GM19193 (cell line): ENCODE measurements at regions not wholly inside any gene's neighbourhood (a gene's known extent, or its start where the extent isn't known, plus 50 kb on each side); places are given as distances from the start of the nearest gene placed in this dataset.

Experiments
- POLR2A ChIP-seq: IDR thresholded peaks from 4 replicates; pipeline ENCODE4 v1.6.1; 2011; ENCODE audit not compliant: insufficient read depth, insufficient read length; ENCODE audit errors: extremely low read depth

GRCh38 chr19:28422791-28423650 lies 789.9 kb downstream of the UQCRFS1 start:
- TF ChIP-seq POLR2A, result no peak

GRCh38 chr19:28422046-28422445 lies 790.9 kb downstream of the UQCRFS1 start:
- TF ChIP-seq POLR2A, result no peak

- TF ChIP-seq POLR2A, result no peak
Observed at GRCh38 chr19:28420811-28421550, 792.0 kb downstream of the UQCRFS1 start.

- no peak for TF ChIP-seq POLR2A
Observed at GRCh38 chr19:28419312-28419711, 793.6 kb downstream of the UQCRFS1 start.

GRCh38 chr19:28417361-28417760 lies 795.6 kb downstream of the UQCRFS1 start:
- TF ChIP-seq POLR2A, result no peak

GRCh38 chr19:28416245-28416644 lies 796.7 kb downstream of the UQCRFS1 start:
- no peak for TF ChIP-seq POLR2A

- no peak for TF ChIP-seq POLR2A
Observed at GRCh38 chr19:28414748-28415147, 798.2 kb downstream of the UQCRFS1 start.

GRCh38 chr19:28409859-28410258 lies 803.1 kb downstream of the UQCRFS1 start:
- no peak for TF ChIP-seq POLR2A

GRCh38 chr19:28406966-28407365 lies 806.0 kb downstream of the UQCRFS1 start:
- TF ChIP-seq POLR2A, result no peak

GRCh38 chr19:28405346-28405742 lies 807.6 kb downstream of the UQCRFS1 start:
- no peak for TF ChIP-seq POLR2A

- no peak for TF ChIP-seq POLR2A
Observed at GRCh38 chr19:28404472-28404871, 808.5 kb downstream of the UQCRFS1 start.

GRCh38 chr19:28403690-28404089 lies 809.3 kb downstream of the UQCRFS1 start:
- no peak for TF ChIP-seq POLR2A

- no peak for TF ChIP-seq POLR2A
Observed at GRCh38 chr19:28402701-28403290, 810.2 kb downstream of the UQCRFS1 start.

GRCh38 chr19:28401739-28402424 lies 811.1 kb downstream of the UQCRFS1 start:
- TF ChIP-seq POLR2A, result no peak
